ENCODE measurements at regions not wholly inside any gene's neighbourhood (a gene's known extent, or its start where the extent isn't known, plus 50 kb on each side); places are given as distances from the start of the nearest gene placed in this dataset.

DNA sequence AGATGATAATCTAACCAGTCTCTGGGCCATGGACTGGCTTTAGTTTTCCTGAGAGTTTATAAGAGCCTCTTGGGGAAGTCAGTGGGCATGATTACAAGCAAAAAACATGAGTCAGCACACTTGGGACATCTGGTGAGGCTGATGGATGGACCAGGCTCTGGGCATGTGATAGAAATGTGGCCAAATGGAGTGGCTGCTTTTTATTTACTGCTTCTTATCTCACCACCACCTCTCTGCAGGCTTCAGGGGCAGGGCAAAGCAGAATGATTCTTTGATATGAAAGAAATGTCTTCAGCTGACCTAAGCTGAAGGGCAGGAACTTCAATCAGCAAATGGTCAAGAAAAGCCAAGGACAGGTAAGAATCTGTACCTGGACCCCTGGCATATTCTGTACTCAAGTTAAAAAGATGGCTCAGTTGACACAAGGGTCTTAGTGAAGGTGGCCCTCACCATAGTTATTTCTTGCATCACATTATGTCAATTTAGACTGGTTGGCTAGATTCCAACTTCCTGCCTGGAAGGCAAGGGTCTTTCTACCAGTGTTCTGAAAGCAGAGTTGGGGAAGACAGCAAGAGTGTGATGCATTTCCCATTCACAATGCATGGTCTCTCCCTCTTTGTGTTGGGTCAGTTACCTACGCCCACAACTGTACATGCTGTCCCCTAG, 162.8 kb downstream of the FASLG start (continued):
- TF ChIP-seq, protein P1, sequence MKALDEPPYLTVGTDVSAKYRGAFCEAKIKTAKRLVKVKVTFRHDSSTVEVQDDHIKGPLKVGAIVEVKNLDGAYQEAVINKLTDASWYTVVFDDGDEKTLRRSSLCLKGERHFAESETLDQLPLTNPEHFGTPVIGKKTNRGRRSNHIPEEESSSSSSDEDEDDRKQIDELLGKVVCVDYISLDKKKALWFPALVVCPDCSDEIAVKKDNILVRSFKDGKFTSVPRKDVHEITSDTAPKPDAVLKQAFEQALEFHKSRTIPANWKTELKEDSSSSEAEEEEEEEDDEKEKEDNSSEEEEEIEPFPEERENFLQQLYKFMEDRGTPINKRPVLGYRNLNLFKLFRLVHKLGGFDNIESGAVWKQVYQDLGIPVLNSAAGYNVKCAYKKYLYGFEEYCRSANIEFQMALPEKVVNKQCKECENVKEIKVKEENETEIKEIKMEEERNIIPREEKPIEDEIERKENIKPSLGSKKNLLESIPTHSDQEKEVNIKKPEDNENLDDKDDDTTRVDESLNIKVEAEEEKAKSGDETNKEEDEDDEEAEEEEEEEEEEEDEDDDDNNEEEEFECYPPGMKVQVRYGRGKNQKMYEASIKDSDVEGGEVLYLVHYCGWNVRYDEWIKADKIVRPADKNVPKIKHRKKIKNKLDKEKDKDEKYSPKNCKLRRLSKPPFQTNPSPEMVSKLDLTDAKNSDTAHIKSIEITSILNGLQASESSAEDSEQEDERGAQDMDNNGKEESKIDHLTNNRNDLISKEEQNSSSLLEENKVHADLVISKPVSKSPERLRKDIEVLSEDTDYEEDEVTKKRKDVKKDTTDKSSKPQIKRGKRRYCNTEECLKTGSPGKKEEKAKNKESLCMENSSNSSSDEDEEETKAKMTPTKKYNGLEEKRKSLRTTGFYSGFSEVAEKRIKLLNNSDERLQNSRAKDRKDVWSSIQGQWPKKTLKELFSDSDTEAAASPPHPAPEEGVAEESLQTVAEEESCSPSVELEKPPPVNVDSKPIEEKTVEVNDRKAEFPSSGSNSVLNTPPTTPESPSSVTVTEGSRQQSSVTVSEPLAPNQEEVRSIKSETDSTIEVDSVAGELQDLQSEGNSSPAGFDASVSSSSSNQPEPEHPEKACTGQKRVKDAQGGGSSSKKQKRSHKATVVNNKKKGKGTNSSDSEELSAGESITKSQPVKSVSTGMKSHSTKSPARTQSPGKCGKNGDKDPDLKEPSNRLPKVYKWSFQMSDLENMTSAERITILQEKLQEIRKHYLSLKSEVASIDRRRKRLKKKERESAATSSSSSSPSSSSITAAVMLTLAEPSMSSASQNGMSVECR (CRISPR knock-in tag; IDR thresholded peaks at IDR 0.05; ENCODE audit: borderline replicate concordance): no peak
- TF ChIP-seq PRDM15 (CRISPR knock-in tag; IDR thresholded peaks at IDR 0.05): no peak
- no peak for TF ChIP-seq STAT6 (CRISPR knock-in tag; conservative IDR thresholded peaks at IDR 0.05; ENCODE audit: low read depth)
- TF ChIP-seq, protein P2, sequence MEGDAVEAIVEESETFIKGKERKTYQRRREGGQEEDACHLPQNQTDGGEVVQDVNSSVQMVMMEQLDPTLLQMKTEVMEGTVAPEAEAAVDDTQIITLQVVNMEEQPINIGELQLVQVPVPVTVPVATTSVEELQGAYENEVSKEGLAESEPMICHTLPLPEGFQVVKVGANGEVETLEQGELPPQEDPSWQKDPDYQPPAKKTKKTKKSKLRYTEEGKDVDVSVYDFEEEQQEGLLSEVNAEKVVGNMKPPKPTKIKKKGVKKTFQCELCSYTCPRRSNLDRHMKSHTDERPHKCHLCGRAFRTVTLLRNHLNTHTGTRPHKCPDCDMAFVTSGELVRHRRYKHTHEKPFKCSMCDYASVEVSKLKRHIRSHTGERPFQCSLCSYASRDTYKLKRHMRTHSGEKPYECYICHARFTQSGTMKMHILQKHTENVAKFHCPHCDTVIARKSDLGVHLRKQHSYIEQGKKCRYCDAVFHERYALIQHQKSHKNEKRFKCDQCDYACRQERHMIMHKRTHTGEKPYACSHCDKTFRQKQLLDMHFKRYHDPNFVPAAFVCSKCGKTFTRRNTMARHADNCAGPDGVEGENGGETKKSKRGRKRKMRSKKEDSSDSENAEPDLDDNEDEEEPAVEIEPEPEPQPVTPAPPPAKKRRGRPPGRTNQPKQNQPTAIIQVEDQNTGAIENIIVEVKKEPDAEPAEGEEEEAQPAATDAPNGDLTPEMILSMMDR (IDR thresholded peaks at IDR 0.05): no peak
- TF ChIP-seq TEAD1 (CRISPR knock-in tag; IDR thresholded peaks at IDR 0.05): no peak
- no peak for TF ChIP-seq FOXJ3 (CRISPR knock-in tag; IDR thresholded peaks at IDR 0.05; ENCODE audit: borderline replicate concordance)

- Mint-ChIP-seq H3K27me3 (ENCODE audit: low read depth) (no peaks in the 10 kb centered on the region), H3K4me3 (no peak overlapping the region), H3K9me3 (no peaks in the 10 kb centered on the region), H3K27ac (no peak overlapping the region), H3K36me3 (no peaks in the 10 kb centered on the region), H3K4me1 (no peaks in the 10 kb centered on the region)
- no peak for DNase-seq (ENCODE audit: low spot score)
- no peak for ATAC-seq
- ChIA-PET CTCF (interaction anchor here (0.6 to 1.5 kb wide), 2 partner anchors 72 to 379 kb away, joined by 3 to 4 read pairs; no protein-coding TSS in a partner anchor), POLR2A (no interaction called here)
- TF ChIP-seq, protein P3, sequence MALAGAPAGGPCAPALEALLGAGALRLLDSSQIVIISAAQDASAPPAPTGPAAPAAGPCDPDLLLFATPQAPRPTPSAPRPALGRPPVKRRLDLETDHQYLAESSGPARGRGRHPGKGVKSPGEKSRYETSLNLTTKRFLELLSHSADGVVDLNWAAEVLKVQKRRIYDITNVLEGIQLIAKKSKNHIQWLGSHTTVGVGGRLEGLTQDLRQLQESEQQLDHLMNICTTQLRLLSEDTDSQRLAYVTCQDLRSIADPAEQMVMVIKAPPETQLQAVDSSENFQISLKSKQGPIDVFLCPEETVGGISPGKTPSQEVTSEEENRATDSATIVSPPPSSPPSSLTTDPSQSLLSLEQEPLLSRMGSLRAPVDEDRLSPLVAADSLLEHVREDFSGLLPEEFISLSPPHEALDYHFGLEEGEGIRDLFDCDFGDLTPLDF (CRISPR knock-in tag; IDR thresholded peaks at IDR 0.05): no peak
- TF ChIP-seq, protein P4, sequence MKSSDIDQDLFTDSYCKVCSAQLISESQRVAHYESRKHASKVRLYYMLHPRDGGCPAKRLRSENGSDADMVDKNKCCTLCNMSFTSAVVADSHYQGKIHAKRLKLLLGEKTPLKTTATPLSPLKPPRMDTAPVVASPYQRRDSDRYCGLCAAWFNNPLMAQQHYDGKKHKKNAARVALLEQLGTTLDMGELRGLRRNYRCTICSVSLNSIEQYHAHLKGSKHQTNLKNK (CRISPR knock-in tag; IDR thresholded peaks at IDR 0.05): no peak
- TF ChIP-seq ZNF423 (CRISPR knock-in tag; IDR thresholded peaks at IDR 0.05) (no peak), MLX (CRISPR knock-in tag; IDR thresholded peaks at IDR 0.05) (no peak), ZBTB21 (CRISPR knock-in tag; IDR thresholded peaks at IDR 0.05; ENCODE audit: borderline replicate concordance) (no peak), SP1 (CRISPR knock-in tag; conservative IDR thresholded peaks at IDR 0.05) (no peak), ATF3 (CRISPR knock-in tag; conservative IDR thresholded peaks at IDR 0.05) (no peak), CREB1 (CRISPR knock-in tag; IDR thresholded peaks at IDR 0.05) (no peak), NFYB (CRISPR knock-in tag; conservative IDR thresholded peaks at IDR 0.05; ENCODE audit: low read depth) (no peak)
- TF ChIP-seq, protein P5, sequence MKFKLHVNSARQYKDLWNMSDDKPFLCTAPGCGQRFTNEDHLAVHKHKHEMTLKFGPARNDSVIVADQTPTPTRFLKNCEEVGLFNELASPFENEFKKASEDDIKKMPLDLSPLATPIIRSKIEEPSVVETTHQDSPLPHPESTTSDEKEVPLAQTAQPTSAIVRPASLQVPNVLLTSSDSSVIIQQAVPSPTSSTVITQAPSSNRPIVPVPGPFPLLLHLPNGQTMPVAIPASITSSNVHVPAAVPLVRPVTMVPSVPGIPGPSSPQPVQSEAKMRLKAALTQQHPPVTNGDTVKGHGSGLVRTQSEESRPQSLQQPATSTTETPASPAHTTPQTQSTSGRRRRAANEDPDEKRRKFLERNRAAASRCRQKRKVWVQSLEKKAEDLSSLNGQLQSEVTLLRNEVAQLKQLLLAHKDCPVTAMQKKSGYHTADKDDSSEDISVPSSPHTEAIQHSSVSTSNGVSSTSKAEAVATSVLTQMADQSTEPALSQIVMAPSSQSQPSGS (CRISPR knock-in tag; IDR thresholded peaks at IDR 0.05; ENCODE audit: borderline replicate concordance, low read depth): no peak
- TF ChIP-seq, protein P6, sequence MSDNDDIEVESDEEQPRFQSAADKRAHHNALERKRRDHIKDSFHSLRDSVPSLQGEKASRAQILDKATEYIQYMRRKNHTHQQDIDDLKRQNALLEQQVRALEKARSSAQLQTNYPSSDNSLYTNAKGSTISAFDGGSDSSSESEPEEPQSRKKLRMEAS (CRISPR knock-in tag; IDR thresholded peaks at IDR 0.05): no peak
These were observed 164.0 kb downstream of the FASLG start for GRCh38 chr1:172822886-172823285.
